Hepatocyte (in vitro differentiated cells): ENCODE measurements at regions not wholly inside any gene's neighbourhood (a gene's known extent, or its start where the extent isn't known, plus 50 kb on each side); places are given as distances from the start of the nearest gene placed in this dataset.

Source experiments
- CTCF ChIP-seq: fragments of 200-600 bp; sonication (generic); IDR thresholded peaks from 2 replicates; pipeline ENCODE4 v1.5.1; 2016; ENCODE audit warnings: antibody characterized with exemption, mild to moderate bottlenecking; ENCODE audit not compliant: poor library complexity
- EZH2 ChIP-seq: fragments of 200-600 bp; sonication (generic); IDR thresholded peaks from 2 replicates; pipeline ENCODE4 v1.6.1; 2016; ENCODE audit warnings: antibody characterized with exemption, mild to moderate bottlenecking, borderline replicate concordance
- EZH2phosphoT487 ChIP-seq: fragments of 200-600 bp; sonication (generic); IDR thresholded peaks from one replicate; pipeline ENCODE4 v1.6.1; 2018; ENCODE audit warnings: antibody characterized with exemption, mild to moderate bottlenecking, low read depth, moderate library complexity; ENCODE audit not compliant: unreplicated experiment, severe bottlenecking

- TF ChIP-seq CTCF, result no peak
- no peak for TF ChIP-seq EZH2
- TF ChIP-seq EZH2phosphoT487, result no peak
Observed at GRCh38 chr15:39515765-39516164, 65.1 kb upstream of the THBS1 start.
